ENCODE measurements at regions not wholly inside any gene's neighbourhood (a gene's known extent, or its start where the extent isn't known, plus 50 kb on each side); places are given as distances from the start of the nearest gene placed in this dataset.

- Histone ChIP-seq H3K4me1 (replicated peaks in 1 of 2) (no peaks in the 10 kb centered on the region), H3K27me3 (no peaks in the 10 kb centered on the region), H3K36me3 (replicated peaks in 1 of 2) (no peaks in the 10 kb centered on the region), H3K9me3 (replicated peaks in 1 of 3) (no peaks in the 10 kb centered on the region), H3K27ac (no peak overlapping the region), H3K4me3 (no peak overlapping the region)
- intact Hi-C loops (cut with DNase I): no loop called here
- TF ChIP-seq, protein P1, sequence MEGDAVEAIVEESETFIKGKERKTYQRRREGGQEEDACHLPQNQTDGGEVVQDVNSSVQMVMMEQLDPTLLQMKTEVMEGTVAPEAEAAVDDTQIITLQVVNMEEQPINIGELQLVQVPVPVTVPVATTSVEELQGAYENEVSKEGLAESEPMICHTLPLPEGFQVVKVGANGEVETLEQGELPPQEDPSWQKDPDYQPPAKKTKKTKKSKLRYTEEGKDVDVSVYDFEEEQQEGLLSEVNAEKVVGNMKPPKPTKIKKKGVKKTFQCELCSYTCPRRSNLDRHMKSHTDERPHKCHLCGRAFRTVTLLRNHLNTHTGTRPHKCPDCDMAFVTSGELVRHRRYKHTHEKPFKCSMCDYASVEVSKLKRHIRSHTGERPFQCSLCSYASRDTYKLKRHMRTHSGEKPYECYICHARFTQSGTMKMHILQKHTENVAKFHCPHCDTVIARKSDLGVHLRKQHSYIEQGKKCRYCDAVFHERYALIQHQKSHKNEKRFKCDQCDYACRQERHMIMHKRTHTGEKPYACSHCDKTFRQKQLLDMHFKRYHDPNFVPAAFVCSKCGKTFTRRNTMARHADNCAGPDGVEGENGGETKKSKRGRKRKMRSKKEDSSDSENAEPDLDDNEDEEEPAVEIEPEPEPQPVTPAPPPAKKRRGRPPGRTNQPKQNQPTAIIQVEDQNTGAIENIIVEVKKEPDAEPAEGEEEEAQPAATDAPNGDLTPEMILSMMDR (IDR thresholded peaks at IDR 0.05): peak in 1 of 6 experiments; percentile 14
- no peak for TF ChIP-seq POLR2A (IDR thresholded peaks at IDR 0.05)
- DNase-seq: peak in 1 of 7 donors; percentile 2
- 71 to 76% (median 73%) methylated on average over 7 of the region's 7 CpGs for WGBS, 4 donors
Measured at GRCh38 chr4:127352220-127353113, 280.3 kb upstream of the INTU start.

DNA sequence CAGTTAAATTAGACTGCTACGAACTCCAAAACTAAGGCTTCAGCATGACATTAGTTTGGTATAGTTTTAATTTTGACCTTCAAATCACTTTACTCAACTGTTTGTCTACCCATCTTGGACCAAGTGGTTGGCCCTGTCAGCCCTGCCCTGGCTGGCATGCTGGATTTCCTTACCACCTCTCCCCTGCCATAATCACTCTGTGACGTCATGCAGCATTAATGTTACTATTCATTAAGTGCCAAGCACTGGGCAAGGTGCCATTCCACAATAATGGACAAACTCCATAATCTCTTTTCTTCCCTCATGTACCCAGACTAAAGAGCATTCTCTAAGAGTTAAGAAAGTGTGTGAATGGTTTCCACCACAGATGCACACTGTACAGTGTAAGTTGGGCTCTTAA, 277.0 kb upstream of the INTU start:
- no peak overlapping the region for H3K27ac ChIP-seq
- DNase-seq: no peak
- no peaks in the 10 kb centered on the region for H3K27me3 ChIP-seq
- no peaks in the 10 kb centered on the region for H3K4me1 ChIP-seq (replicated peaks in 1 of 2)
- no peaks in the 10 kb centered on the region for H3K9me3 ChIP-seq (replicated peaks in 1 of 3)
- no peaks in the 10 kb centered on the region for H3K36me3 ChIP-seq (replicated peaks in 1 of 2)
- intact Hi-C loops (cut with DNase I): no loop called here
- WGBS, 4 donors: 63 to 74% (median 67%) methylated on average over 2 of the region's 2 CpGs
- no peak overlapping the region for H3K4me3 ChIP-seq
- TF ChIP-seq, protein P1 (IDR thresholded peaks at IDR 0.05): no peak
- TF ChIP-seq POLR2A (IDR thresholded peaks at IDR 0.05): no peak

DNA sequence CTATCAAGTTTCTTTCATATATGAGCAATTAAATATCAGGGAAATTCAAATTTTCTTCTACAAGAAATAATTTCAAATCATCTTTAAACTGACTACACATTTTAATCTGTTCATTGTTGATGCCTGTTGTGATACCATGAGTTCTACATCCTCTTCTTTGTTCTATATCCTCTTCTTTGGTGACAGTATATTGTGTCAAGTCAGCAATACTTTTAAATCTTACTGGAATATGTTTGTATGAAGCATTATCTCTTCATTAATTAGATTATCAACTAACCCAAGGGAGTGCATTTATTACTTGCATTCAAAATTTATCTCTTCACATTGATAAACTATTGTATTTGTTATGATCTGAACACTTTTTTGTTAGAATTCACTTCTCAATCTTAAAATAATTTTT, 275.0 kb upstream of the INTU start:
- TF ChIP-seq POLR2A (IDR thresholded peaks at IDR 0.05): no peak
- TF ChIP-seq, protein P1 (IDR thresholded peaks at IDR 0.05): no peak
- Histone ChIP-seq H3K4me3 (no peak overlapping the region), H3K4me1 (replicated peaks in 1 of 2) (no peaks in the 10 kb centered on the region), H3K36me3 (replicated peaks in 1 of 2) (no peaks in the 10 kb centered on the region), H3K27ac (no peak overlapping the region), H3K27me3 (no peaks in the 10 kb centered on the region), H3K9me3 (replicated peaks in 1 of 3) (no peaks in the 10 kb centered on the region)
- intact Hi-C loops (cut with DNase I): no loop called here
- no peak for DNase-seq

DNA sequence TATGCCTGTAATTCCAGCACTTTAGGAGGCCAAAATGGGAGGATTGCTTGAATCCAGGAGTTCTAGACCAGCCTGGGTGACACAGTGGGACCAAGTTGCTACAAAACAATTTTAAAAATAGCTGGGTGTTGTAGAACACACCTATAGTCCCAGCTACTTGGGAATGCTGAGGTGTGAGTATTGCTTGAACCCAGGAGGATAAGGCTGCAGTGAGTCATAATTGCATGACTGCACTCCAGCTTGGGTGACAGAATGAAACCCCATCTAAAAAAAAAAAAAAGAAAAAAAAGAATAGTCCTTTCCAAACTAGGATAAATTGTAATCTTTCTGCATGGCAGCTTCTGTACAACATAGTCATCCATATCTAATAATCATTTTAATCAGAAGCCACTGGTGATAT, 270.1 kb upstream of the INTU start:
- H3K27ac ChIP-seq: no peak overlapping the region
- no peaks in the 10 kb centered on the region for H3K4me1 ChIP-seq (replicated peaks in 1 of 2)
- DNase-seq: no peak
- H3K36me3 ChIP-seq (replicated peaks in 1 of 2): no peaks in the 10 kb centered on the region
- no peaks in the 10 kb centered on the region for H3K9me3 ChIP-seq (replicated peaks in 1 of 3)
- no peak for TF ChIP-seq POLR2A (IDR thresholded peaks at IDR 0.05)
- TF ChIP-seq, protein P1 (IDR thresholded peaks at IDR 0.05): no peak
- intact Hi-C loops (cut with DNase I): no loop called here
- no peak overlapping the region for H3K4me3 ChIP-seq
- H3K27me3 ChIP-seq: no peaks in the 10 kb centered on the region
